MM.1S (cell line): ENCODE measurements at regions not wholly inside any gene's neighbourhood (a gene's known extent, or its start where the extent isn't known, plus 50 kb on each side); places are given as distances from the start of the nearest gene placed in this dataset.

ENCODE experiments used
- DNase-seq: peaks from one replicate; pipeline ENCODE4 v3.0.0-alpha.2; 2015
- H2AFZ ChIP-seq: fragments of 300-600 bp; sonication (generic); 2 replicates; pipeline ENCODE4 v1.6.0; 2016; ENCODE audit warnings: antibody characterized with exemption, low read length
- H3F3A ChIP-seq: fragments of 300-600 bp; sonication (generic); 2 replicates; pipeline ENCODE4 v1.6.1; 2016; ENCODE audit warnings: mild to moderate bottlenecking, antibody characterized with exemption, low read length, moderate library complexity, mixed read lengths; ENCODE audit not compliant: insufficient read depth
- H3K27ac ChIP-seq: fragments of 300-600 bp; sonication (generic); 2 replicates; pipeline ENCODE4 v1.5.1; 2016; ENCODE audit warnings: mild to moderate bottlenecking, low read length
- H3K27me3 ChIP-seq: fragments of 300-600 bp; sonication (generic); replicated peaks from 2 replicates; pipeline ENCODE4 v1.6.0; 2016; ENCODE audit warnings: low read length; ENCODE audit not compliant: insufficient read depth
- H3K36me3 ChIP-seq: fragments of 300-600 bp; sonication (generic); replicated peaks from 2 replicates; pipeline ENCODE4 v1.6.1; 2016; ENCODE audit warnings: mild to moderate bottlenecking, low read length, mixed read lengths; ENCODE audit not compliant: insufficient read depth
- H3K4me1 ChIP-seq: fragments of 300-600 bp; sonication (generic); 2 replicates; pipeline ENCODE4 v1.6.1; 2016; ENCODE audit warnings: low read length, mixed read lengths
- H3K4me2 ChIP-seq: fragments of 300-600 bp; sonication (generic); 2 replicates; pipeline ENCODE4 v1.6.0; 2016; ENCODE audit warnings: low read depth, low read length
- H3K4me3 ChIP-seq: fragments of 300-600 bp; sonication (generic); 2 replicates; pipeline ENCODE4 v1.5.1; 2016; ENCODE audit warnings: low read length, mixed read lengths
- H3K79me2 ChIP-seq: fragments of 300-600 bp; sonication (generic); 2 replicates; pipeline ENCODE4 v1.6.1; 2016; ENCODE audit warnings: mixed run types, low read length, mixed read lengths
- H3K9ac ChIP-seq: fragments of 300-600 bp; sonication (generic); 2 replicates; pipeline ENCODE4 v1.6.1; 2016; ENCODE audit warnings: low read length, mixed read lengths
- H3K9me2 ChIP-seq: fragments of 300-600 bp; sonication (generic); replicated peaks from 2 replicates; pipeline ENCODE4 v1.6.1; 2016; ENCODE audit warnings: mild to moderate bottlenecking, low read length, mixed read lengths; ENCODE audit not compliant: insufficient read depth
- H3K9me3 ChIP-seq: fragments of 300-600 bp; sonication (generic); replicated peaks from 2 replicates; pipeline ENCODE4 v1.6.1; 2016; ENCODE audit warnings: mild to moderate bottlenecking, low read length, mixed read lengths; ENCODE audit not compliant: insufficient read depth
- H4K20me1 ChIP-seq: fragments of 300-600 bp; sonication (generic); 2 replicates; pipeline ENCODE4 v1.6.1; 2016; ENCODE audit warnings: mild to moderate bottlenecking, low read length, moderate library complexity, mixed read lengths; ENCODE audit not compliant: insufficient read depth
- CTCF ChIP-seq: fragments of 300-600 bp; sonication (generic); IDR thresholded peaks from 2 replicates; pipeline ENCODE4 v1.5.1; 2016; ENCODE audit warnings: antibody characterized with exemption, low read length, mixed read lengths
- EZH2 ChIP-seq: fragments of 300-600 bp; sonication (generic); optimal IDR thresholded peaks from 2 replicates; pipeline ENCODE3; 2017; ENCODE audit warnings: low read depth, mild to moderate bottlenecking, antibody characterized with exemption, low read length, mixed read lengths
- EZH2phosphoT487 ChIP-seq: fragments of 300-600 bp; sonication (generic); IDR thresholded peaks from 2 replicates; pipeline ENCODE4 v1.6.1; 2018; ENCODE audit warnings: antibody characterized with exemption, low read length

GRCh38 chrX:63434665-63435064 is 83.5 kb upstream of the SPIN4 start:
- Histone ChIP-seq H3K4me1 (no peaks in the 10 kb centered on the region), H3K9me2 (no peaks in the 10 kb centered on the region), H4K20me1 (no peaks in the 10 kb centered on the region), H3K9me3 (no peaks in the 10 kb centered on the region), H3K9ac (no peak overlapping the region), H3K36me3 (no peaks in the 10 kb centered on the region), H3K27me3 (no peaks in the 10 kb centered on the region), H3K79me2 (no peaks in the 10 kb centered on the region), H3K4me2 (no peak overlapping the region), H3K27ac (no peak overlapping the region), H2AFZ (no peak overlapping the region), H3K4me3 (no peak overlapping the region), H3F3A (no peaks in the 10 kb centered on the region)
- no peak for DNase-seq
- TF ChIP-seq CTCF, result no peak
- no peak for TF ChIP-seq EZH2phosphoT487
- no peak for TF ChIP-seq EZH2

DNA sequence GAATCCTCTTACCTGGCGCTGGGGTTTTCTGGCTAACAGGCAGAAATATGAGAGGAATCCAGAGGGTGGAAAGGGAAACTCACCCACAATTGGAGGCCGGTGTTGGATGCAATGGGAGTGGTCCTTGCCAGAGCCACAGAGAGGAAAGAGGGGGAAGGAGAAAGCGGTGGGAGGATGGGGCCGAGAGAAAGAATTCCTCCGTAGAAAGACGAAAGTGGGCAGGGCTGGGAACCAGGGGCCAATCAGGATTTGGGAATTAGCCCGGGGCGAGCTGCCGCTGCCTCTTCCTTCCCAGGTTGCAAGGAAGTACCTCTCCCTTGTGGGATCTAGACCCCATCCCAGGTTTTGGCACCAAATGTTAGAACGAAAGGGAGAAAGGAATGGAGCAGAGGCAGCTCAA is 83.1 kb upstream of the SPIN4 start:
- H3K9ac ChIP-seq, result no peak overlapping the region
- H3K27me3 ChIP-seq, result no peaks in the 10 kb centered on the region
- H3K4me1 ChIP-seq, result no peaks in the 10 kb centered on the region
- H3K4me3 ChIP-seq, result no peak overlapping the region
- H3K27ac ChIP-seq, result no peak overlapping the region
- H2AFZ ChIP-seq, result no peak overlapping the region
- H3K9me2 ChIP-seq, result no peaks in the 10 kb centered on the region
- no peak overlapping the region for H3K4me2 ChIP-seq
- H3K9me3 ChIP-seq, result no peaks in the 10 kb centered on the region
- no peaks in the 10 kb centered on the region for H3K79me2 ChIP-seq
- DNase-seq, result no peak
- no peaks in the 10 kb centered on the region for H3K36me3 ChIP-seq
- H3F3A ChIP-seq, result no peaks in the 10 kb centered on the region
- H4K20me1 ChIP-seq, result no peaks in the 10 kb centered on the region
- no peak for TF ChIP-seq EZH2phosphoT487
- no peak for TF ChIP-seq CTCF
- TF ChIP-seq EZH2, result no peak

- H3K27me3 ChIP-seq, result no peaks in the 10 kb centered on the region
- H3K36me3 ChIP-seq, result no peaks in the 10 kb centered on the region; the same call in 1 of the 2 replicates
- no peaks in the 10 kb centered on the region for H3K9me2 ChIP-seq
- DNase-seq, result no peak
- no peaks in the 10 kb centered on the region for H4K20me1 ChIP-seq
- H3K9me3 ChIP-seq, result no peaks in the 10 kb centered on the region
- TF ChIP-seq CTCF (no peak), EZH2phosphoT487 (no peak), EZH2 (no peak)
- H3F3A ChIP-seq, result no peaks in the 10 kb centered on the region
- no peak overlapping the region for H2AFZ ChIP-seq
- H3K79me2 ChIP-seq, result no peaks in the 10 kb centered on the region
- H3K27ac ChIP-seq, result no peak overlapping the region
- H3K9ac ChIP-seq, result no peak overlapping the region
- no peaks in the 10 kb centered on the region for H3K4me1 ChIP-seq
- no peak overlapping the region for H3K4me2 ChIP-seq
- no peak overlapping the region for H3K4me3 ChIP-seq
Observed at GRCh38 chrX:63430026-63430425, 78.9 kb upstream of the SPIN4 start.
